ENCODE measurements at regions not wholly inside any gene's neighbourhood (a gene's known extent, or its start where the extent isn't known, plus 50 kb on each side); places are given as distances from the start of the nearest gene placed in this dataset.
"Not testable (repeated sequence)": the region's sequence is repeated elsewhere in the genome, so short reads cannot be mapped to it uniquely, and the experiment has no call there.

DNA sequence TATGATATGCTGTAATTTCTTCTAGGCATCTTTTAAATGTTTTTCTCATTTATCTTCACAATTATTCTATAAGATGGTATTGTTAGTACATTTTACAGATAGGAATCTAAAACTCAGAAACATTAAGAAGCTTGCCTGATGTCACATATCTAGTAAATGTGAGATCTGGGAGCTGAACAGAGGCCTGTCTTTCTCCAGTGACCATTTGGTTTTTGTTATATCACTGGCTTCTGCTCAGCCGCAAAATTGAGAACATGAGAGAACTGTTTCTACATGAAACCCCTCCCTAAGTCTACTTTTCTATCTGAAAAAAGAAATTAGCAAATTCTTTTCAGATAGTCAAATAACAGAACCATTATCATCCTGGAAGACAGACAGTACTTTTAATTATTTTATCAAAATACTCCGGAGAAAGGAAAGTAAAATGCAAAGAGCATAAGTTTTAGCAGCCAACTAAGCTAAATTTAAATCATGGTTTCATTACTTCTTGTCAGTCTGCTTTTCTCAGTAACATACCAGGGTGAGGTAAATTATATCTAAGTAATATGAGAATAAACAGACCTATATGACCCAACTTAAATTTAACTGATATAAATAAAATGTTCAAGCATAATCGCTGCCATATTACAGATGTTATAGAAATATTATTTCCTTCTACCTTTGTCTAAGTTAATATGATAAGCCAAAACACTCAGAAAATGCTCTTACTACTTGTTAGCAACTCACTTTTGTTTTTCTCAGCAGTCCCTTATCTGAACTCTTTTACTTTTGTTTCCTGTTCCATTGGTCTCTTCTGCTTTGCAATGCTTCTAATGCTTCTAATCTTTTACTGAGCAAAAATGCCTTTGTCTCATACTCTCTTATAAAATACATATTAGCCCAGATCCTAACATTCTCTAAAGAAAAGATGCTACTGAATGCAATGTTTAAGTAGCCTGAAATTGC is 68.0 kb upstream of the MBNL1 start:
- no peak for DNase-seq (ENCODE audit: low read depth in 1 of 2, low spot score in 1 of 2)
- in situ Hi-C loops (cut with HindIII; ENCODE audit: low pct_unique_long_range_greater_than_20kb, low sequenced_read_pairs) = no loop called here
- no peak for TF ChIP-seq JUND (IDR thresholded peaks at IDR 0.05; ENCODE audit: low read depth)

DNA sequence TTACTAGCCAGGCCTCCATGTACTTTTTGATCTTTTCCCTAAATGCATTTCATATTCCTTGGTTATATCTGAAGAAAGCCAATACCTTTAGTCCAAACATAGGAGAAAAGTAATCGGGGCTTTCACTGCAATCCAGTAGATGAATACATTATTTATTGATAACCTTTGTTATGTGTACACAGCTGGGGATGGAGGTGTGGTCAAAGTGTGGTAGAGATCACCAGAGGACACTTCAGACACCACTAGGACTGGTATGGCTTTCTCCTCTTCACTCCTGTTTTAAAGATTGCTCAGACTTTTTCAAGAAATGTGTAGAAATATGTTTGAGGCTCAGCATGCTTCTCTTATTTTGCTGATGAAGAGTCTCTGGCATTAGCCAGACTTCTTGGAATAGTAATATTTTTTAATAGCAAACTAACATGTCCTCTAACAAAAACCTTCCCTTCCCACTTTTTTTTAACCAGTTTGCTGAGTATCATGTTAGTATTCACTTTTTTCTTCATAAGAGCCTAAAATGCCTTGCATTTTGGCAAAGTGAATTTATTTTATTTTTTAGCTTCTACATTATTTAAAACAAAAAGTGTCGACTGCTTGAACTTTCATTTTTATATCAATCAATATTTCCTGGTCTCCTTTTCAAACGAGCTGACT is 65.6 kb upstream of the MBNL1 start:
- no peak for TF ChIP-seq JUND (IDR thresholded peaks at IDR 0.05; ENCODE audit: low read depth)
- DNase-seq (ENCODE audit: low read depth in 1 of 2, low spot score in 1 of 2) = no peak
- in situ Hi-C loops (cut with HindIII; ENCODE audit: low pct_unique_long_range_greater_than_20kb, low sequenced_read_pairs) = no loop called here

DNA sequence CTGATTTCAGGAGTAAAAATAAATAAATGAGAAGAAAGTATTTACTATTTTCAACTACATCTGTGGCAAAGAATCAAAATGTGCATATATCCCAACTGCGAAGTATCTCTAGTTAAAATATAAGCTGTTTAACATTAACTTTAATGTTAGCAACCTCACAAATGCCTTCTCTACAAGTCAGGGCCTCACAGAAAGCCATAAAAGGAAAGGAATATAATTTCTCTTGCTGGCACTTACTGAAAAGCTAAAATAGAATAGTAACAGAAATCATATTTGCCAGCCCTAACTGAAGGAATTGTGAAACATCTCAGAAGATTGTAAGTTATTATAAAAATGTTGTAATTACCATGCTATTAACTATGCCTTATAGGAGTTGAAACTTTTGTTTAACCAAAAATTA is 65.1 kb upstream of the MBNL1 start:
- no peak for TF ChIP-seq JUND (IDR thresholded peaks at IDR 0.05; ENCODE audit: low read depth)
- in situ Hi-C loops (cut with HindIII; ENCODE audit: low pct_unique_long_range_greater_than_20kb, low sequenced_read_pairs) = no loop called here
- no peak for DNase-seq (ENCODE audit: low read depth in 1 of 2, low spot score in 1 of 2)

DNA sequence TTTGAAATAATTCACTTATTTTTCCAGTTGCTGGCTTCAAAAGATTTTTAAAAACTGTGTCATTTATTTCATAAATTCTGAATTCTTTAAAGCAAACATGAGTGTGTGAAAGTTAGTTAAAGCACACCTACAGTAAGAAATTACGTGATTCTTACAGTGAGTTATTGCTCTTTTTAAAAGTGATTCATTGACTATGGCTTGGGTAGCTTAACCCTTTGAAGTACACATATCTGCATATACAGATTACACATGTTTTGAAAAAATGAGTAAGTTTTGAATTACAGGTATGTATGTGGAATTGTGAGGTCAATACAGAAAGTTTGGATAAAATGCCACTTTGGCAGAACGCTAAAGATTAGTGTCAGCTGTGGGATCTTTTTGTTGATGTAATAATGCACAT is 64.5 kb upstream of the MBNL1 start:
- DNase-seq (ENCODE audit: low read depth in 1 of 2, low spot score in 1 of 2) = no peak
- in situ Hi-C loops (cut with HindIII; ENCODE audit: low pct_unique_long_range_greater_than_20kb, low sequenced_read_pairs) = no loop called here

DNA sequence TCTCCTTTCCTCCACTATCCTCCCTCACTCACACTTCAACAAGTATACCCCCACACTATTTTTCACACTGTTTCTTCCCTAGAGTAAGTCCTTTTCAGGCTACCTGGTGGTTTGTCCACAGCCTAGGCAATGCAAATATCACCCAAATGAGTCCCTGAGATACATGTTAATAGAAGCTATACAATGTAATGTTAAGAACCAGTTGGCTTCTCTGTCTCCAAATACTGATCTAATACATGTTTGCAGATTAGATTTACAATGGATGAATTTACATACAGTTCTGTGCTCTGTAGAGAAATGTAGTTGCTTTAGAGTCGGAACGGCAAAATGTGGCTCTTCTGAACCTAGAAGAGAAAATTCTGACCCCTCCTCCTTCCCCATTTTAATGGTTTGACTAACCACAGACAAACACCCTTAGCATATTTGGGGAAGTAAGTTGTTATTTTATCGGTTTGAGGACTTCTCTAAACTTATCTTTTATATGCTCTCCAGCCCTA is 63.6 kb upstream of the MBNL1 start:
- in situ Hi-C loops (cut with HindIII; ENCODE audit: low pct_unique_long_range_greater_than_20kb, low sequenced_read_pairs) = no loop called here
- no peak for TF ChIP-seq JUND (IDR thresholded peaks at IDR 0.05; ENCODE audit: low read depth)
- no peak for DNase-seq (ENCODE audit: low read depth in 1 of 2, low spot score in 1 of 2)

More for the DNA sequence above, 64.5 kb upstream of the MBNL1 start:
- no peak for TF ChIP-seq JUND (IDR thresholded peaks at IDR 0.05; ENCODE audit: low read depth)

DNA sequence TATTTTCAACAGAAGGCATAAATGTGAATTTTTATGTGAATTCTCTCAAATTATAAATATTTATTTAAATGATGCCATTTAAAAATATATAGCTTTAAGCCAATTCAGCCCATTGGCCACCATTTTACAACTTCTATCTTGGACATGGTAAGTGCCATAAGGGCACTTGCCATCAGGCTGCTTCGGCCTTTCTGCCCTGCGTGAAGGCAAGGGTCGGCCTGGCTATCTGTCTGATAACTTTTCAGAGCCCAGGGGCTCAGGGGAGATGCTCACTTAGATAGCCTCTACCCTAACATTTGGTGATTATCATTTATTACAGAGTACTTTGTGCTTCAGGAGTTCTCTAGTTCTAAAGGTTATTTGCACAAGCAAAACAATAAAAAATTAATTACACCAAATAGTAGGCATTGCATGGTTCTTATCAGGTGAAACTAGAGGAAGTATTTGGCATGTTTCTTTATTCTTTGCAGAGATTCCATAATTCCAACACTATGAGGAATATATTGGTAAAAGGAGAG is 62.4 kb upstream of the MBNL1 start:
- no peak for DNase-seq (ENCODE audit: low read depth in 1 of 2, low spot score in 1 of 2)
- in situ Hi-C loops (cut with HindIII; ENCODE audit: low pct_unique_long_range_greater_than_20kb, low sequenced_read_pairs) = no loop called here
- TF ChIP-seq JUND (IDR thresholded peaks at IDR 0.05; ENCODE audit: low read depth) = no peak

DNA sequence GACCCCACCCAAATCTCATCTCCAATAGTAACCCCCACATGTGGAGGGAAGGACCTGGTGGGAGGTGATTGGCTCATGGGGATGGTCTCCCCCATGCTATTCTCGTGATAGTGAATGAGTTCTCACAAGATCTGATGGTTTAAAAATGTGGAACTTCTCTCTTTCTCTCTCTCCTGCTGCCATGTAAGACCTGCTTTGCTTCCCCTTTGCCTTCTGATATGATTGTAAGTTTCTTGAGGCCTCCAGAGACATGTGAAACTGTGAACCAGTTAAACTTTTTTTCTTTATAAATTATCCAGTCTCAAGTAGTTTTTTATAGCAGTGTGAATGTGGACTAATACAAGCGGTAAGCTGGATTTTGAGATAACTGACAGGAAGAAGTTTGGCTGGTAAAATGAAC is 60.3 kb upstream of the MBNL1 start:
- no peak for DNase-seq (ENCODE audit: low read depth in 1 of 2, low spot score in 1 of 2)
- no peak for TF ChIP-seq JUND (IDR thresholded peaks at IDR 0.05; ENCODE audit: low read depth)
- in situ Hi-C loops (cut with HindIII; ENCODE audit: low pct_unique_long_range_greater_than_20kb, low sequenced_read_pairs) = no loop called here

DNA sequence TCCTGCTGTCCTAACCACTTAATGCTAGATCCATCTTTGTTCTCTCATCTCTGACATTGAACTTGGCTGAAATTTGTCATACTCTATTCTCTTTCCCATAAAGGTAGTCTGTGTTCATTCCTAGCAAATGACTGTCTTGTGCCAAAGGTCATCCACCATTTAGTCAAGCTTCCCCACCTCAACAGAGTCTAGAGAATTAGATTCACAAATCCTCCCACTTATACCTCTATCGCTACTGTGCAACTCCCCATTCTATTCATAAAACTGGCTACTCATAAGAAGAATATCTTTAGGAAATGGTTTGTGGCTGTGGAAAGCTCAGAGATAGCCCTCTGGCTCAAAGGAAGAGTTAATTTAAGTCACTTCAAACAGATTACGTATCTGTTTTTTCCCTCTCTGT is 59.7 kb upstream of the MBNL1 start:
- no peak for DNase-seq (ENCODE audit: low read depth in 1 of 2, low spot score in 1 of 2)
- TF ChIP-seq JUND (IDR thresholded peaks at IDR 0.05; ENCODE audit: low read depth) = no peak
- in situ Hi-C loops (cut with HindIII; ENCODE audit: low pct_unique_long_range_greater_than_20kb, low sequenced_read_pairs) = no loop called here

DNA sequence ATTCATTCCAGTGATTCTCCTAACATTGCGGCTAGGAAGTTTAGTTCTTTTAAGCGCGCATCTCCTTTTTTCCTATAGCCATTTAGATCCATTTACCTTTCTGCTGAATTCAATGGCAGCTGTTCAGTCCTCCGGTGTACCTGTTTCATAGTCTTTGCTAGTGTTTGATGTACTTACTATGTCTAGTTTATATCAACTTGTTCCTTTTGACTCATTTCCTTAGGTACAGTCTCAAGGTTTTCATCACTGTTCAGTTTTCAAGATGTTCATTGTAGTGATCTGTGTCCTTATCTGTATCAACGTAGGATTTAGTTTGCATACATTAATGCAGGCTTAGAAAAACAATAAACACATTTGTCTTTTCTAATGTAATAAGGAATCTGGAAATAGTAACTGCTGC is 59.0 kb upstream of the MBNL1 start:
- no peak for TF ChIP-seq JUND (IDR thresholded peaks at IDR 0.05; ENCODE audit: low read depth)
- DNase-seq (ENCODE audit: low read depth in 1 of 2, low spot score in 1 of 2) = no peak
- in situ Hi-C loops (cut with HindIII; ENCODE audit: low pct_unique_long_range_greater_than_20kb, low sequenced_read_pairs) = no loop called here

DNA sequence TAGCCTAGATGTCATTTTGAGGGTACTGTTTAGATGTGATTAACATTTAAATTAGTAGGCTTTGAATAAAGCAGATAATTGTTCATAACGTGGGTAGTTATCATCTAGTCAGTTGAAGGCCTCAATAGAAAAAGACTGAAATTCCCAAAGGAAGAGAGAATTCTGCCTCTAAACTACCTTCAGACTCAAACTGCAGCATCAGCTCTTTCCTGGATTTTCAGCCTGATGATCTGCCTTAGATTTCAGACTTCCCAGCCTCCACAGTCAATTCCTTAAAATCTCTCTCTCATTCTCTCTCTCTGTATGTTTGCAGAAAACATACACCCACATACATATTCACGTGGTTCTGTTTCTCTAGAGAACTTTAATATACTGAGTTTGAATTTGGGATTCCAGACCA is 58.0 kb upstream of the MBNL1 start:
- in situ Hi-C loops (cut with HindIII; ENCODE audit: low pct_unique_long_range_greater_than_20kb, low sequenced_read_pairs) = no loop called here

DNA sequence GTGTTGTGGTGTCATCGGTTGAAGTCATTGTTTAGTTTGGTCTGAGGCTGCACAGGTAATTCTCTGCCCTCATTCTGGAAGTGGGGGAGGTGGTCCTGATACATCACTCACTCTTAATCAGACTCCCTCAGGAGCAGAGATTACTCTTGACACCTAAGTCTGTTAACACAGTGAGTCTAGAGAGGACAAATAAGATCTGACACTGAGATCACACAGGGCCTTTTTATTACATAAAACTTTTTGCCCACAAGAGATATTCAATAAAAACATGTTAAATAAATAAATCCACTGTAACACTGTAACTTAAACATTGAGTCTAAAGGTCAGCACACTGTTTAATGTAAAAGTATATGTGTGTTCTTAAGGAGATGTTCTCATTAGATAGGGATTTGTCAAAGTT is 57.1 kb upstream of the MBNL1 start:
- no peak for TF ChIP-seq JUND (IDR thresholded peaks at IDR 0.05; ENCODE audit: low read depth)
- DNase-seq (ENCODE audit: low read depth in 1 of 2, low spot score in 1 of 2) = peak in 1 of 2 experiments; percentile 49
- in situ Hi-C loops (cut with HindIII; ENCODE audit: low pct_unique_long_range_greater_than_20kb, low sequenced_read_pairs) = no loop called here

More for the DNA sequence above, 58.0 kb upstream of the MBNL1 start:
- no peak for TF ChIP-seq JUND (IDR thresholded peaks at IDR 0.05; ENCODE audit: low read depth)
- no peak for DNase-seq (ENCODE audit: low read depth in 1 of 2, low spot score in 1 of 2)

DNA sequence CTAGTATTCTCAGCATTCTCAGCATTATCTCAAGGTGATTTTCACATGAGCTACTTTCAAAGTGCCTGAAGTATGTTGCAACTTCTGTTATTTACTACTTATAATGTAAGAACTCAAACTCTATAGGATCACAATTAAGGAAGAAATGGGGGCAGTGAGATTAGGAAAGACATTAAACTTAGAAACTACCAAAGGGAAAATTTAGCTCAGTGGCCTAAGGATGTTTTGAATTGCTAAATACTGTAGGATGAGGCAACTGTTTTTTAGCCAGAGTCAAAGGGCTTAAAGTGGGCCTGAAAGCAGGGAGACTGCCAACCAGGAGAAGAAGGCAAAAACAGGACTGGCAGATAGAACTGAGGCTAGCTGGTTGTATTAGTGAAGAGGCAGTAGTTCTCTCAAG is 55.5 kb upstream of the MBNL1 start:
- no peak for TF ChIP-seq JUND (IDR thresholded peaks at IDR 0.05; ENCODE audit: low read depth)
- no peak for DNase-seq (ENCODE audit: low read depth in 1 of 2, low spot score in 1 of 2)
- in situ Hi-C loops (cut with HindIII; ENCODE audit: low pct_unique_long_range_greater_than_20kb, low sequenced_read_pairs) = no loop called here

DNA sequence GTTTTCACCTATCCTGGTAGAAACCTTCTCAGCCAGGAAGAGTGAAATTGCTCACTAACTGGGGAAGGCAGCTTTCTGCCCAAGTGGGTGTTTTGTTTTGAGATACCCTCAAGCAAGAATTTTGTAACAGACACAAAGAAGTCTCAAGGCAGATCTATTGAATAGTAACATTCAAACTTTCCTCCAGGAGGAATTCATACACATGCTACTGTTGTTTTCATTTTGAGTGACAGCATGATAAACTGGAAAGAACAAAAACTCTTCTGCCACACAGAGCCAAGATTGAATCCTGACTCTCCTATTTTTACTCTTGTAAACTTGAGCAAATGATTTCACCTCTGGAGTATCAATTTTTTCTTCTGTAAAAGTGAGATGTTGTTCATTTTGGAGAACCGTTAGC is 54.8 kb upstream of the MBNL1 start:
- TF ChIP-seq JUND (IDR thresholded peaks at IDR 0.05; ENCODE audit: low read depth) = no peak
- no peak for DNase-seq (ENCODE audit: low read depth in 1 of 2, low spot score in 1 of 2)
- in situ Hi-C loops (cut with HindIII; ENCODE audit: low pct_unique_long_range_greater_than_20kb, low sequenced_read_pairs) = no loop called here

DNA sequence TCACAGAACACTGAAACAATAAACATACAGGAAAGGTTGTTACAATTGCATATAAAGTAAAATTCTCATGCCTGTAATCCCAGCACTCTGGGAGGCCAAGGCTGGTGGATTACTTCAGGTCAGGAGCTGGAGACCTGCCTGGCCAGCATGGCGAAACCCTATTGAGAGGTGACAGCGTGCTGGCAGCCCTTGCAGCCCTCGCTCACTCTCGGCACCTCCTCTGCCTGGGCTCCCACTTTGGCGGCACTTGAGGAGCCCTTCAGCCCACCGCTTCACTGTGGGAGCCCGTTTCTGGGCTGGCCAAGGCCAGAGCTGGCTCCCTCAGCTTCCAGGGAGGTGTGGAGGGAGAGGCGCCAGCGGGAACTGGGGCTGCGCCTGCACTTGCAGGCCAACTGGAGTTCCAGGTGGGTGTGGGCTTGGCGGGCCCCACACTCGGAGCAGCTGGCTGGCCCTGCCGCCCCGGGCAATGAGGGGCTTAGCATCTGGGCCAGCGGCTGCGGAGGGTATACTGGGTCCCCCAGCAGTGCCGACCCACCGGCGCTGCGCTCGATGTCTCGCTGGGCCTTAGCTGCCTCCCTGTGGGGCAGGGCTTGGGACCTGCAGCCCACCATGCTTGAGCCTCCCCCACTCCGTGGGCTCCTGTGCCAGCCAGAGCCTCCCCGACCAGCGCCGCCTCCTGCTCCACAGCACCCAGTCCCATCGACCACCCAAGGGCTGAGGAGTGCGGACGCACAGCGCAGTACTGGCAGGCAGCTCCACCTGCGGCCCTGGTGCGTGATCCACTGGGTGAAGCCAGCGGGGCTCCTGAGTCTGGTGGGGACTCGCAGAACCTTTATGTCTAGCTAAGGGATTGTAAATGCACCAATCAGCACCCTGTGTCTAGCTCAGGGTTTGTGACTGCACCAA is 51.5 kb upstream of the MBNL1 start:
- DNase-seq (ENCODE audit: low read depth in 1 of 2, low spot score in 1 of 2); in situ Hi-C loops (cut with HindIII; ENCODE audit: low pct_unique_long_range_greater_than_20kb, low sequenced_read_pairs): not testable (repeated sequence)
